K562 (cell line): ENCODE measurements at regions not wholly inside any gene's neighbourhood (a gene's known extent, or its start where the extent isn't known, plus 50 kb on each side); places are given as distances from the start of the nearest gene placed in this dataset.

ENCODE experiments used
- ATAC-seq: fragments of 200-7000 bp; cut with Tn5 transposase; 3 replicates; pipeline ENCODE4 v1.9.1; 2020; ENCODE audit warnings: moderate library complexity
- BruUV-seq: library from RNA; stranded (reverse); fragments of 400-500 nt; replicated peaks from 2 replicates; lab custom pipeline; 2021; lab: Mats Ljungman, UMichigan
- CTCF ChIA-PET: fragments of 300-600 bp; formaldehyde crosslinking; extraction: SDS; loops from one replicate; lab custom pipeline; 2021; ENCODE audit warnings: low intra/inter-chr PET ratio; lab: Yijun Ruan, JAX
- POLR2A ChIA-PET: fragments of 300-600, 350-650 bp; sonication (Branson Sonifier 250); formaldehyde crosslinking; extraction: SDS; loops from one replicate; lab custom pipeline; 2021; ENCODE audit warnings: antibody characterized with exemption, inconsistent platforms; lab: Yijun Ruan, JAX
- DNase-seq, 4 experiments: peaks; one replicate each; pipeline versions ENCODE4 v3.0.0 to v3.0.0-alpha.2; 2011 to 2018; ENCODE audit warnings: low spot score in 3 of 4, mixed read lengths in 3 of 4; ENCODE audit errors: extremely low read depth in 1 of 4
- FAIRE-seq: peaks from 2 replicates; lab custom pipeline; 2011; peaks lifted over from hg19 to GRCh38; lab: Jason Lieb, UNC
- H2AFZ ChIP-seq: 2 replicates; pipeline ENCODE4 v1.6.0; 2011; ENCODE audit warnings: low read depth, low read length, control low read depth, inconsistent platforms
- H3K27ac ChIP-seq: fragments of 200-600 bp; 3 replicates; pipeline ENCODE4 v1.8.0; 2011; ENCODE audit warnings: low read depth, mild to moderate bottlenecking, control low read depth, inconsistent platforms, low read length, moderate library complexity, mixed read lengths; ENCODE audit errors: extremely low read depth
- H3K27me3 ChIP-seq, 2 experiments: fragments of 300-600 bp in 1 of 2; 2 replicates in 1 of 2; 3 replicates in 1 of 2; pipeline versions ENCODE4 v1.6.0 to v1.8.0; 2011; ENCODE audit warnings: inconsistent platforms in 2 of 2, low read length in 2 of 2, mild to moderate bottlenecking in 1 of 2, mixed read lengths in 1 of 2, moderate library complexity in 1 of 2; ENCODE audit not compliant: control insufficient read depth in 2 of 2, insufficient read depth in 2 of 2
- H3K36me3 ChIP-seq: fragments of 300-600 bp; 3 replicates; pipeline ENCODE4 v1.8.0; 2011; ENCODE audit warnings: mild to moderate bottlenecking, low read length, inconsistent platforms; ENCODE audit not compliant: control insufficient read depth, insufficient read depth
- H3K4me1 ChIP-seq, 2 experiments: fragments of 200-600 bp in 1 of 2; replicated peaks in 1 of 2; 2 replicates in 1 of 2; 3 replicates in 1 of 2; pipeline versions ENCODE4 v1.5.1 to v1.8.0; 2011; ENCODE audit warnings: inconsistent platforms in 2 of 2, low read length in 2 of 2, mild to moderate bottlenecking in 1 of 2, mixed read lengths in 1 of 2, moderate library complexity in 1 of 2; ENCODE audit not compliant: control insufficient read depth in 2 of 2, insufficient read depth in 2 of 2
- H3K4me2 ChIP-seq: 2 replicates; pipeline ENCODE4 v1.6.1; 2011; ENCODE audit warnings: low read length, control low read depth, inconsistent platforms, mixed read lengths; ENCODE audit not compliant: insufficient read depth
- H3K4me3 ChIP-seq: fragments of 200-600 bp; sonication (generic), shearing (Covaris generic); 2 replicates; pipeline ENCODE4 v1.5.1; 2016; ENCODE audit warnings: control low read depth, inconsistent platforms
- H3K79me2 ChIP-seq: fragments of 200-600 bp; 3 replicates; pipeline ENCODE4 v1.8.0; 2011; ENCODE audit warnings: low read length, inconsistent platforms; ENCODE audit not compliant: control insufficient read depth, insufficient read depth
- H3K9ac ChIP-seq, 2 experiments: 2 replicates each; pipeline versions ENCODE4 v1.6.0 to v1.6.1; 2011; ENCODE audit warnings: low read depth in 2 of 2, low read length in 2 of 2, control low read depth in 1 of 2, inconsistent platforms in 1 of 2, mild to moderate bottlenecking in 1 of 2, mixed read lengths in 1 of 2; ENCODE audit not compliant: insufficient read depth in 1 of 2
- H3K9me1 ChIP-seq: one replicate; pipeline ENCODE4 v1.6.0; 2011; ENCODE audit warnings: inconsistent platforms, mild to moderate bottlenecking, low read length, moderate library complexity; ENCODE audit not compliant: control insufficient read depth, insufficient read depth
- H3K9me3 ChIP-seq: replicated peaks from 2 replicates; pipeline ENCODE4 v1.5.1; 2011; ENCODE audit warnings: low read depth, low read length, inconsistent platforms; ENCODE audit not compliant: control insufficient read depth, insufficient read depth
- H4K20me1 ChIP-seq: replicated peaks from 2 replicates; pipeline ENCODE4 v1.6.1; 2011; ENCODE audit warnings: low read length, inconsistent platforms, mixed read lengths; ENCODE audit not compliant: control insufficient read depth, insufficient read depth
- DDX20 ChIP-seq: fragments of 450-650 bp; IDR thresholded peaks from 2 replicates; pipeline ENCODE4 v1.6.1; 2016; ENCODE audit warnings: missing genetic modification characterization, low read depth, mild to moderate bottlenecking, missing compliant biosample characterization, moderate library complexity
- L3MBTL2 ChIP-seq: fragments of 450-650 bp; IDR thresholded peaks from 2 replicates; pipeline ENCODE4 v1.6.1; 2016; ENCODE audit warnings: mild to moderate bottlenecking, moderate library complexity
- LEF1 ChIP-seq: fragments of 450-650 bp; IDR thresholded peaks from 2 replicates; pipeline ENCODE4 v1.6.1; 2016; ENCODE audit warnings: mild to moderate bottlenecking
- MEF2A ChIP-seq: IDR thresholded peaks from 2 replicates; pipeline ENCODE4 v1.6.1; 2011; ENCODE audit warnings: low read depth, mild to moderate bottlenecking, low read length, moderate library complexity; ENCODE audit not compliant: control insufficient read depth
- MTA2 ChIP-seq: fragments of 450-650 bp; IDR thresholded peaks from 2 replicates; pipeline ENCODE4 v1.6.1; 2016; ENCODE audit warnings: low read depth
- MXI1 ChIP-seq: IDR thresholded peaks from 2 replicates; pipeline ENCODE4 v1.6.1; 2011; ENCODE audit warnings: low read depth, mild to moderate bottlenecking, improper control_type of control experiment, low read length
- SMC3 ChIP-seq: conservative IDR thresholded peaks from 2 replicates; pipeline ENCODE4 v1.6.1; 2011; ENCODE audit warnings: low read depth, low read length, improper control_type of control experiment; ENCODE audit not compliant: insufficient read depth
- TAL1 ChIP-seq: fragments of 450-650 bp; IDR thresholded peaks from 2 replicates; pipeline ENCODE4 v1.6.1; 2016; ENCODE audit warnings: mild to moderate bottlenecking
- U2AF1 ChIP-seq: fragments of 200-400 bp; formaldehyde crosslinking; optimal IDR thresholded peaks from 2 replicates; pipeline ENCODE3; 2017; ENCODE audit warnings: mild to moderate bottlenecking, low read depth, low read length, moderate library complexity
- U2AF2 ChIP-seq: fragments of 200-400 bp; formaldehyde crosslinking; optimal IDR thresholded peaks from 2 replicates; pipeline ENCODE3; 2017; ENCODE audit warnings: low read depth, mild to moderate bottlenecking, low read length
- ZFP36 ChIP-seq: fragments of 150-350 bp; IDR thresholded peaks from 2 replicates; pipeline ENCODE4 v1.6.1; 2018; ENCODE audit warnings: low read length, low read depth; ENCODE audit not compliant: partially characterized antibody
- ZNF212 ChIP-seq: fragments of 450-650 bp; formaldehyde crosslinking; IDR thresholded peaks from 2 replicates; pipeline ENCODE4 v1.4.0; 2020; ENCODE audit warnings: mild to moderate bottlenecking
- ZNF274 ChIP-seq: IDR thresholded peaks from 2 replicates; pipeline ENCODE4 v1.6.1; 2011; ENCODE audit warnings: low read depth, mild to moderate bottlenecking, low read length, moderate library complexity, borderline replicate concordance
- ZNF707 ChIP-seq: fragments of 250-450 bp; sonication (Bioruptor Pico); conservative IDR thresholded peaks from 2 replicates; pipeline ENCODE4 v1.8.0; 2022; ENCODE audit warnings: inconsistent platforms, mild to moderate bottlenecking, moderate library complexity
- WGBS: fragments of 100-300 bp; shearing (Covaris generic); methylation state at CpG from one replicate; pipeline ENCODE4 v1.1.6; 2016; ENCODE audit warnings: low coverage, mixed read lengths; ENCODE audit not compliant: insufficient coverage; ENCODE audit errors: missing lambda C conversion rate; 5-methylcytosine and 5-hydroxymethylcytosine counted together
- in situ Hi-C: fragments of 300-500 bp; cut with MboI; formaldehyde crosslinking; loops from 4 replicates; pipeline ENCODE4 v1.15.0; 2018; ENCODE audit warnings: inconsistent platforms, mixed read lengths
- intact Hi-C: fragments of 100-400 bp; cut with micrococcal nuclease; formaldehyde crosslinking; loops from 2 replicates; pipeline ENCODE4 v1.14.2; 2022
- TF ChIP-seq, protein P1 (sequence below): sonication (generic); formaldehyde crosslinking; IDR thresholded peaks from 2 replicates; pipeline ENCODE4 v1.8.1; 2023; ENCODE audit warnings: mild to moderate bottlenecking, missing genetic modification reagents, moderate library complexity
- TF ChIP-seq, protein P2 (sequence below): sonication (generic); formaldehyde crosslinking; IDR thresholded peaks from 2 replicates; pipeline ENCODE4 v1.8.1; 2023; ENCODE audit warnings: mild to moderate bottlenecking, missing genetic modification reagents
- TF ChIP-seq, protein P3 (sequence below): fragments of 450-650 bp; formaldehyde crosslinking; IDR thresholded peaks from 2 replicates; pipeline ENCODE4 v1.4.0; 2020; ENCODE audit warnings: mild to moderate bottlenecking

DNA sequence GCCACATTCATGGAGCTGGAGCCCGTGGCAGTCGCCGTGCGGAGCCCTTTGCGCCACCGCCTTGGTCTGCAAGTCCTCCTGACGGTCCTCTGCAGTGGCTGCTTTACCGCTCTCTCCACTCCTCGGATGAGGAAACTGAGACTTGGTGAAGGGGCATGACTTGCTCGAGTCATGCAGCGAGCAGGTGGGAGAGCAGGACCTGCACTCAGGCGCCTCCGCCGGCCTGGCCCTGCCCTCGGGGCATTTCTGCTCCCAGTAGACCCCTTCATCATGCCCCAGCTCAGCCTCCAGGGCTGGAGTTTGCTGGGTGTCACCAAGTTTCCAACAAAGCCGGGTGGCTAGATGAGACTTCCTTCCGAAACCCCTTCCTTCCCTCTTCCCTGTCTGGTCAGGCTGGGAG lies 100.0 kb upstream of the TARDBP start:
- H3K27me3 ChIP-seq = peaks cover 59 to 87% of the 10 kb centered on the region in 2 experiments; a peak in 4 of 5 replicates
- no peak overlapping the region for H3K4me3 ChIP-seq
- TF ChIP-seq ZNF707 (CRISPR knock-in tag) (no peak), MXI1 (no peak), SMC3 (no peak), U2AF2 (no peak), ZNF212 (CRISPR knock-in tag) (no peak), U2AF1 (no peak), TAL1 (no peak), L3MBTL2 (no peak), MTA2 (no peak), ZNF274 (no peak), ZFP36 (no peak), DDX20 (tag) (no peak), MEF2A (no peak), LEF1 (no peak)
- TF ChIP-seq, protein P1, sequence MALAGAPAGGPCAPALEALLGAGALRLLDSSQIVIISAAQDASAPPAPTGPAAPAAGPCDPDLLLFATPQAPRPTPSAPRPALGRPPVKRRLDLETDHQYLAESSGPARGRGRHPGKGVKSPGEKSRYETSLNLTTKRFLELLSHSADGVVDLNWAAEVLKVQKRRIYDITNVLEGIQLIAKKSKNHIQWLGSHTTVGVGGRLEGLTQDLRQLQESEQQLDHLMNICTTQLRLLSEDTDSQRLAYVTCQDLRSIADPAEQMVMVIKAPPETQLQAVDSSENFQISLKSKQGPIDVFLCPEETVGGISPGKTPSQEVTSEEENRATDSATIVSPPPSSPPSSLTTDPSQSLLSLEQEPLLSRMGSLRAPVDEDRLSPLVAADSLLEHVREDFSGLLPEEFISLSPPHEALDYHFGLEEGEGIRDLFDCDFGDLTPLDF (CRISPR knock-in tag) = no peak
- TF ChIP-seq, protein P2, sequence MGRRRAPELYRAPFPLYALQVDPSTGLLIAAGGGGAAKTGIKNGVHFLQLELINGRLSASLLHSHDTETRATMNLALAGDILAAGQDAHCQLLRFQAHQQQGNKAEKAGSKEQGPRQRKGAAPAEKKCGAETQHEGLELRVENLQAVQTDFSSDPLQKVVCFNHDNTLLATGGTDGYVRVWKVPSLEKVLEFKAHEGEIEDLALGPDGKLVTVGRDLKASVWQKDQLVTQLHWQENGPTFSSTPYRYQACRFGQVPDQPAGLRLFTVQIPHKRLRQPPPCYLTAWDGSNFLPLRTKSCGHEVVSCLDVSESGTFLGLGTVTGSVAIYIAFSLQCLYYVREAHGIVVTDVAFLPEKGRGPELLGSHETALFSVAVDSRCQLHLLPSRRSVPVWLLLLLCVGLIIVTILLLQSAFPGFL (CRISPR knock-in tag) = no peak
- TF ChIP-seq, protein P3, sequence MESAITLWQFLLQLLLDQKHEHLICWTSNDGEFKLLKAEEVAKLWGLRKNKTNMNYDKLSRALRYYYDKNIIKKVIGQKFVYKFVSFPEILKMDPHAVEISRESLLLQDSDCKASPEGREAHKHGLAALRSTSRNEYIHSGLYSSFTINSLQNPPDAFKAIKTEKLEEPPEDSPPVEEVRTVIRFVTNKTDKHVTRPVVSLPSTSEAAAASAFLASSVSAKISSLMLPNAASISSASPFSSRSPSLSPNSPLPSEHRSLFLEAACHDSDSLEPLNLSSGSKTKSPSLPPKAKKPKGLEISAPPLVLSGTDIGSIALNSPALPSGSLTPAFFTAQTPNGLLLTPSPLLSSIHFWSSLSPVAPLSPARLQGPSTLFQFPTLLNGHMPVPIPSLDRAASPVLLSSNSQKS (CRISPR knock-in tag) = no peak
- intact Hi-C loops = no loop called here
- no peaks in the 10 kb centered on the region for H3K36me3 ChIP-seq
- DNase-seq (no peak), FAIRE-seq (no peak), ATAC-seq (no peak)
- H4K20me1 ChIP-seq = peaks cover 19% of the 10 kb centered on the region
- CTCF ChIA-PET = no interaction called here
- POLR2A ChIA-PET = interaction anchor here (0.6 to 1.0 kb wide), 3 partner anchors 12 to 586 kb away, joined by 3 to 4 read pairs (median 3); no protein-coding TSS in a partner anchor
- in situ Hi-C loops = no loop called here
- H3K9me3 ChIP-seq = no peaks in the 10 kb centered on the region
- H3K4me2 ChIP-seq = no peak overlapping the region
- 9% methylated on average over 17 of the region's 17 CpGs for WGBS
- H3K9me1 ChIP-seq = no peaks in the 10 kb centered on the region
- BruUV-seq = no TSS peak
- no peak overlapping the region for H2AFZ ChIP-seq
- peaks cover 0 to 3% of the 10 kb centered on the region in 2 experiments; a peak in 1 of 5 replicates for H3K4me1 ChIP-seq
- no peak overlapping the region for H3K27ac ChIP-seq
- no peaks in the 10 kb centered on the region for H3K79me2 ChIP-seq
- H3K9ac ChIP-seq = no peak overlapping the region
